Peyer's patch (tissue), 4 donors: ENCODE measurements at regions not wholly inside any gene's neighbourhood (a gene's known extent, or its start where the extent isn't known, plus 50 kb on each side); places are given as distances from the start of the nearest gene placed in this dataset.

Experiments
- POLR2A ChIP-seq, 2 donors: fragments of 450-650 bp; IDR thresholded peaks; one replicate each; pipeline ENCODE4 v1.5.1; 2017; ENCODE audit warnings: antibody characterized with exemption in 2 of 2, mild to moderate bottlenecking in 2 of 2, moderate library complexity in 2 of 2
- TF ChIP-seq, protein P1 (sequence below), 6 experiments: fragments of 450-650 bp in 4 of 6; fragments of 200-600 bp in 2 of 6; sonication (generic) in 1 of 6; IDR thresholded peaks; one replicate each; pipeline ENCODE4 v1.5.1; 2017 to 2019; ENCODE audit warnings: antibody characterized with exemption in 6 of 6, mild to moderate bottlenecking in 3 of 6, moderate library complexity in 1 of 6

DNA sequence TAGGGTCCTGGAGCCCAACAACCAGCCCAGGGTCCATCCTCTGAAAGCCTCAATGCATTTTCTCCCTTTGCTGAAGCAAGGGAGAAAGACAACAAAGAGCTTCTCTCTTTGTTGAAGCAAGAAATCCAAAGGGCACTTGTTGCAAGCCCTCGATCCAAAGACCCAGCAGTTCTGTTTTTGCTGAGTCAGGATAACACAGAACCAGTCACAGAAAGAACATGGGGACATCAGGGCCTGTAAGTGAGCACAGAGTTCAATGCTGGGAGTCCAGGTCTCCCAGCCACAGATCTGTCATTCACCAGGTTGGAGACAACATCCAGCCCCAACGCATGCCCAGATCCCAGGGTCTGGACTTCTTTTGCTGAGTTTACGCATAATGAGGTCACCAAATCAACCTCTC, 315.8 kb upstream of the KLHL29 start:
- TF ChIP-seq, protein P1, sequence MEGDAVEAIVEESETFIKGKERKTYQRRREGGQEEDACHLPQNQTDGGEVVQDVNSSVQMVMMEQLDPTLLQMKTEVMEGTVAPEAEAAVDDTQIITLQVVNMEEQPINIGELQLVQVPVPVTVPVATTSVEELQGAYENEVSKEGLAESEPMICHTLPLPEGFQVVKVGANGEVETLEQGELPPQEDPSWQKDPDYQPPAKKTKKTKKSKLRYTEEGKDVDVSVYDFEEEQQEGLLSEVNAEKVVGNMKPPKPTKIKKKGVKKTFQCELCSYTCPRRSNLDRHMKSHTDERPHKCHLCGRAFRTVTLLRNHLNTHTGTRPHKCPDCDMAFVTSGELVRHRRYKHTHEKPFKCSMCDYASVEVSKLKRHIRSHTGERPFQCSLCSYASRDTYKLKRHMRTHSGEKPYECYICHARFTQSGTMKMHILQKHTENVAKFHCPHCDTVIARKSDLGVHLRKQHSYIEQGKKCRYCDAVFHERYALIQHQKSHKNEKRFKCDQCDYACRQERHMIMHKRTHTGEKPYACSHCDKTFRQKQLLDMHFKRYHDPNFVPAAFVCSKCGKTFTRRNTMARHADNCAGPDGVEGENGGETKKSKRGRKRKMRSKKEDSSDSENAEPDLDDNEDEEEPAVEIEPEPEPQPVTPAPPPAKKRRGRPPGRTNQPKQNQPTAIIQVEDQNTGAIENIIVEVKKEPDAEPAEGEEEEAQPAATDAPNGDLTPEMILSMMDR (IDR thresholded peaks at IDR 0.05), result no peak
- TF ChIP-seq POLR2A (IDR thresholded peaks at IDR 0.05), result no peak
